Neural cell (in vitro differentiated cells): ENCODE measurements at regions not wholly inside any gene's neighbourhood (a gene's known extent, or its start where the extent isn't known, plus 50 kb on each side); places are given as distances from the start of the nearest gene placed in this dataset.

Experiments used
- H2AFZ ChIP-seq: fragments of 200-600, 300-800 bp; sonication (generic), shearing (Covaris generic); 2 replicates; pipeline ENCODE4 v1.6.0; 2014; ENCODE audit warnings: low read depth, mild to moderate bottlenecking, antibody characterized with exemption, low read length, moderate library complexity
- H3F3A ChIP-seq: fragments of 200-600 bp; shearing (Covaris generic); 2 replicates; pipeline ENCODE4 v1.6.1; 2016; ENCODE audit warnings: mild to moderate bottlenecking, moderate library complexity, mixed read lengths, antibody characterized with exemption, low read length; ENCODE audit not compliant: insufficient read depth, poor library complexity, severe bottlenecking
- H3K27ac ChIP-seq: fragments of 200-600, 300-800 bp; sonication (generic), shearing (Covaris generic); 2 replicates; pipeline ENCODE4 v1.5.1; 2014; ENCODE audit warnings: mild to moderate bottlenecking, low read length, moderate library complexity
- H3K27me3 ChIP-seq: fragments of 300-800, 200-600 bp; sonication (generic), shearing (Covaris generic); 2 replicates; pipeline ENCODE4 v1.6.0; 2014; ENCODE audit warnings: mild to moderate bottlenecking, low read depth, low read length, moderate library complexity; ENCODE audit not compliant: insufficient read depth
- H3K36me3 ChIP-seq: fragments of 300-800, 200-600 bp; sonication (generic), shearing (Covaris generic); 2 replicates; pipeline ENCODE4 v1.5.1; 2014; ENCODE audit warnings: mild to moderate bottlenecking, antibody characterized with exemption, low read length, moderate library complexity; ENCODE audit not compliant: insufficient read depth
- H3K4me2 ChIP-seq: fragments of 300-800, 200-600 bp; sonication (generic), shearing (Covaris generic); 2 replicates; pipeline ENCODE4 v1.6.0; 2014; ENCODE audit warnings: mild to moderate bottlenecking, low read length
- H3K4me3 ChIP-seq: fragments of 300-800, 200-600 bp; sonication (generic), shearing (Covaris generic); 2 replicates; pipeline ENCODE4 v1.5.1; 2014; ENCODE audit warnings: mild to moderate bottlenecking, low read length, moderate library complexity
- H3K79me2 ChIP-seq: fragments of 200-600 bp; shearing (Covaris generic); replicated peaks from 2 replicates; pipeline ENCODE4 v1.6.0; 2014; ENCODE audit warnings: mild to moderate bottlenecking, low read length, moderate library complexity; ENCODE audit not compliant: insufficient read depth
- H3K9ac ChIP-seq: fragments of 300-800, 200-600 bp; sonication (generic), shearing (Covaris generic); 2 replicates; pipeline ENCODE4 v1.6.1; 2016; ENCODE audit warnings: mild to moderate bottlenecking, low read length, mixed read lengths
- H3K9me2 ChIP-seq: fragments of 200-600 bp; shearing (Covaris generic); 2 replicates; pipeline ENCODE4 v1.6.1; 2016; ENCODE audit warnings: mild to moderate bottlenecking, low read length, mixed read lengths; ENCODE audit not compliant: insufficient read depth
- H3K9me3 ChIP-seq: fragments of 200-600, 300-800 bp; sonication (generic), shearing (Covaris generic); 2 replicates; pipeline ENCODE4 v1.6.1; 2016; ENCODE audit warnings: mild to moderate bottlenecking, mixed run types, low read length, moderate library complexity, mixed read lengths
- H4K20me1 ChIP-seq: fragments of 200-600 bp; shearing (Covaris generic); 2 replicates; pipeline ENCODE4 v1.6.1; 2016; ENCODE audit warnings: mild to moderate bottlenecking, mixed run types; ENCODE audit not compliant: insufficient read depth
- EP300 ChIP-seq: fragments of 450-650 bp; conservative IDR thresholded peaks from 2 replicates; pipeline ENCODE4 v1.6.1; 2014; ENCODE audit warnings: antibody characterized with exemption, mild to moderate bottlenecking, moderate library complexity; ENCODE audit not compliant: poor library complexity, severe bottlenecking
- EZH2 ChIP-seq: fragments of 200-600, 300-800 bp; shearing (Covaris generic), sonication (generic); IDR thresholded peaks from 2 replicates; pipeline ENCODE4 v1.6.1; 2014; ENCODE audit warnings: antibody characterized with exemption, low read length, borderline replicate concordance, mild to moderate bottlenecking; ENCODE audit not compliant: insufficient read depth, poor library complexity, severe bottlenecking
- MXI1 ChIP-seq: fragments of 450-650 bp; conservative IDR thresholded peaks from 2 replicates; pipeline ENCODE4 v1.6.1; 2014; ENCODE audit warnings: antibody characterized with exemption, mild to moderate bottlenecking; ENCODE audit not compliant: poor library complexity, severe bottlenecking
- POLR2AphosphoS5 ChIP-seq: IDR thresholded peaks from 2 replicates; pipeline ENCODE4 v1.6.1; 2012
- RAD21 ChIP-seq: fragments of 450-650 bp; conservative IDR thresholded peaks from 2 replicates; pipeline ENCODE4 v1.6.1; 2014; ENCODE audit warnings: antibody characterized with exemption, mild to moderate bottlenecking, moderate library complexity
- REST ChIP-seq: IDR thresholded peaks from 2 replicates; pipeline ENCODE4 v1.6.1; 2012; ENCODE audit warnings: borderline replicate concordance
- SMC3 ChIP-seq: fragments of 450-650 bp; conservative IDR thresholded peaks from 2 replicates; pipeline ENCODE4 v1.6.1; 2014; ENCODE audit warnings: antibody characterized with exemption, mild to moderate bottlenecking, moderate library complexity; ENCODE audit not compliant: poor library complexity
- TAF1 ChIP-seq: IDR thresholded peaks from 2 replicates; pipeline ENCODE4 v1.6.1; 2012; ENCODE audit warnings: low read depth
- TF ChIP-seq, protein P1 (sequence below): fragments of 450-650 bp; IDR thresholded peaks from 2 replicates; pipeline ENCODE4 v1.5.1; 2014; ENCODE audit warnings: antibody characterized with exemption, mild to moderate bottlenecking, moderate library complexity; ENCODE audit not compliant: poor library complexity, severe bottlenecking

DNA sequence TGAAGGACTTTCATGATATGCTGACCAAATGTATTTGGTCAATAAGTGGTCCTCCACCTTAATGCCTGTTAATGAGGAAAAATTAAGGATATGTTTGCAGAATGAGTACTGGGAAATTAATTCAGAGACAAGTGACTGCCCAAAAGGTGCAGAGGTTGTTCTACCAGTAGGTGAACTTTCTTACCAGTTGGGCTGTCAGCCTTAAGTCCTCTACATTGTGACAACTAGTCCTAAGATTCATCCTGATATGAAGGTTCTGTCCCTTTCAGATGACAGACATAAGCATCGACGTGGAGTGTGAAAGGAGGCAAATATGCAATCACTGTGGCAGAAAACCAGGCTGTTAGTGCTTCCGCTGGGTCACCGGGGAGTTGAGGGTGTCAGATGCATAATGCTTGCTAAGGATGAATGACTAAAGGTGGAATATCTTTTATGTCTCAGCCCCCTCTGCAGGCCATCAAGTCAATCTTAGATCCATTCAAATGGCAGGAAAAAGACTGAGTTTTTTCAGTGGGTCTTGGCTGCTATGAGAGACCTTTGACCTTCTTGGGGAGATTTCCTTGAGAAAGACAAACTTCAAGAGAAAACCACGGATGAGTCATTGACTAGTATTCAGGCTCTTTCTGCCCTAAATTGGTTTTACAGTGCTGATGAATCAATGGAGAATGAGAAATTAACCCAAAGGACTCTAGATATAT is 226.0 kb downstream of the TPBG start:
- Histone ChIP-seq H4K20me1 (no peaks in the 10 kb centered on the region), H3K9ac (no peak overlapping the region), H3F3A (no peaks in the 10 kb centered on the region), H3K27me3 (no peaks in the 10 kb centered on the region), H3K4me2 (no peak overlapping the region), H3K79me2 (no peaks in the 10 kb centered on the region), H3K9me3 (no peaks in the 10 kb centered on the region), H3K9me2 (no peaks in the 10 kb centered on the region), H2AFZ (no peak overlapping the region), H3K4me3 (no peak overlapping the region), H3K27ac (peak overlapping the region; percentile 50), H3K36me3 (no peaks in the 10 kb centered on the region)
- TF ChIP-seq RAD21 (peak; percentile 71), TAF1 (no peak), POLR2AphosphoS5 (peak; percentile 74), REST (no peak), EZH2 (no peak), MXI1 (no peak), SMC3 (peak; percentile 72), EP300 (peak; percentile 89)
- TF ChIP-seq, protein P1, sequence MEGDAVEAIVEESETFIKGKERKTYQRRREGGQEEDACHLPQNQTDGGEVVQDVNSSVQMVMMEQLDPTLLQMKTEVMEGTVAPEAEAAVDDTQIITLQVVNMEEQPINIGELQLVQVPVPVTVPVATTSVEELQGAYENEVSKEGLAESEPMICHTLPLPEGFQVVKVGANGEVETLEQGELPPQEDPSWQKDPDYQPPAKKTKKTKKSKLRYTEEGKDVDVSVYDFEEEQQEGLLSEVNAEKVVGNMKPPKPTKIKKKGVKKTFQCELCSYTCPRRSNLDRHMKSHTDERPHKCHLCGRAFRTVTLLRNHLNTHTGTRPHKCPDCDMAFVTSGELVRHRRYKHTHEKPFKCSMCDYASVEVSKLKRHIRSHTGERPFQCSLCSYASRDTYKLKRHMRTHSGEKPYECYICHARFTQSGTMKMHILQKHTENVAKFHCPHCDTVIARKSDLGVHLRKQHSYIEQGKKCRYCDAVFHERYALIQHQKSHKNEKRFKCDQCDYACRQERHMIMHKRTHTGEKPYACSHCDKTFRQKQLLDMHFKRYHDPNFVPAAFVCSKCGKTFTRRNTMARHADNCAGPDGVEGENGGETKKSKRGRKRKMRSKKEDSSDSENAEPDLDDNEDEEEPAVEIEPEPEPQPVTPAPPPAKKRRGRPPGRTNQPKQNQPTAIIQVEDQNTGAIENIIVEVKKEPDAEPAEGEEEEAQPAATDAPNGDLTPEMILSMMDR = peak; percentile 66

DNA sequence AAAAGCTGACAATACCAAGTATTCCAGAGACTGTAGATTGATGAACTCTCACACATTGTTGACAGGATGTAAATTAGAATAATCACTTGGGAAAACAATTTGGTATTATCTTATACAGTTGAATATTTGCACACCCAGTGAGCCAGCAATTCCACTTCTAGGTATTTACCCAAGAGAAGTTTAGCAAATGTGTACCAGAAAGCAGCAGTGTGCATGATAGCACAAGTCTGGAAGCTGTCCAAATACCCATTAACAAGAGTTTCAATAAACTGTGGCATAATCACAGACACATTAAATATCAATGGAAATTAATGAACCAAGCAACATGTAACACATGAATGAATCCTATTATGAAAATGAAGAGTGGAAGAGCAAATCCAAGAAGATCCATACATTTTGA is 233.6 kb downstream of the TPBG start:
- Histone ChIP-seq H3K9me3 (no peaks in the 10 kb centered on the region), H4K20me1 (no peaks in the 10 kb centered on the region), H3K27me3 (no peaks in the 10 kb centered on the region), H3K9ac (no peak overlapping the region), H3K79me2 (no peaks in the 10 kb centered on the region), H3K4me3 (no peak overlapping the region), H3F3A (no peaks in the 10 kb centered on the region), H3K27ac (no peak overlapping the region), H2AFZ (no peak overlapping the region), H3K9me2 (no peaks in the 10 kb centered on the region), H3K36me3 (no peaks in the 10 kb centered on the region), H3K4me2 (no peak overlapping the region)
- TF ChIP-seq TAF1 = no peak
- no peak for TF ChIP-seq SMC3
- TF ChIP-seq EP300 = peak; percentile 26
- TF ChIP-seq EZH2 = no peak
- no peak for TF ChIP-seq POLR2AphosphoS5
- TF ChIP-seq REST = no peak
- TF ChIP-seq, protein P1 = no peak
